ENCODE measurements at regions not wholly inside any gene's neighbourhood (a gene's known extent, or its start where the extent isn't known, plus 50 kb on each side); places are given as distances from the start of the nearest gene placed in this dataset.

DNA sequence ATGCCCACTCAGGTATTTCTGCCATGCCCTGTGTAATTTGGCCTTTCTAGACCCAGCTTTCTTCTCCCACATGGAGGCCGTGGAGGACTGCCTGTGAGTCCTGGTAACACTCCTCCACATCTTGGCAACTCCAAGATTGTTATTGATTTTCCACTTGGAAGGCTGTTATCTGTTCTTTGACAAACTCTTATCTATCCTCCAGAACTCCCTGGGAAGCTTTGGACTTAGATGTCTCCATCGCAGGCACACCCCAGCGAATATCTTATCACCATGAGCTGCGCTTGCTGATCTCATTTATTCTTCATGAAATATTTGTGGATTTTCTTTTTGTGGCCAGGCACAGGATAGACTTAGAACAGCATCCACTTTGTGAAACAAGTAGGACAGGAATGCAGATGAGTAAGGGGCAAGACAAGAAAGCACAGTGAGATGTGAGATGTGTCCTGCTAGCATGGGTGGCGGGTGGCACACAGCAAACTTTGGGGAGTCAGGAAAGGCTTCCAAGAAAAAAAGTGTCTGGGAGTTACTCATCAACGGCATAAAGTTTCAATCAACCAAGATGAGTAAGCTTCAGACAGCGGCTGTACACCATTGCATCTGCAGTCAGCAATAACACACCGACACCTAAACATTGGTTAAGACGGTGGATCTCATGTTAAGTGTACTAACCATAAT, 84.5 kb upstream of the IRS2 start:
- no peaks in the 10 kb centered on the region for H3K9me3 ChIP-seq
- H3K4me3 ChIP-seq: no peak overlapping the region
- H3K4me1 ChIP-seq: no peaks in the 10 kb centered on the region
- no peak for DNase-seq
- H3K27ac ChIP-seq: no peak overlapping the region
- H3K9ac ChIP-seq (ENCODE audit: low read depth in 2 of 2, low read length in 2 of 2): no peak overlapping the region
- H3K27me3 ChIP-seq: no peaks in the 10 kb centered on the region
- intact Hi-C loops (cut with DNase I): no loop called here
- TF ChIP-seq, protein P1, sequence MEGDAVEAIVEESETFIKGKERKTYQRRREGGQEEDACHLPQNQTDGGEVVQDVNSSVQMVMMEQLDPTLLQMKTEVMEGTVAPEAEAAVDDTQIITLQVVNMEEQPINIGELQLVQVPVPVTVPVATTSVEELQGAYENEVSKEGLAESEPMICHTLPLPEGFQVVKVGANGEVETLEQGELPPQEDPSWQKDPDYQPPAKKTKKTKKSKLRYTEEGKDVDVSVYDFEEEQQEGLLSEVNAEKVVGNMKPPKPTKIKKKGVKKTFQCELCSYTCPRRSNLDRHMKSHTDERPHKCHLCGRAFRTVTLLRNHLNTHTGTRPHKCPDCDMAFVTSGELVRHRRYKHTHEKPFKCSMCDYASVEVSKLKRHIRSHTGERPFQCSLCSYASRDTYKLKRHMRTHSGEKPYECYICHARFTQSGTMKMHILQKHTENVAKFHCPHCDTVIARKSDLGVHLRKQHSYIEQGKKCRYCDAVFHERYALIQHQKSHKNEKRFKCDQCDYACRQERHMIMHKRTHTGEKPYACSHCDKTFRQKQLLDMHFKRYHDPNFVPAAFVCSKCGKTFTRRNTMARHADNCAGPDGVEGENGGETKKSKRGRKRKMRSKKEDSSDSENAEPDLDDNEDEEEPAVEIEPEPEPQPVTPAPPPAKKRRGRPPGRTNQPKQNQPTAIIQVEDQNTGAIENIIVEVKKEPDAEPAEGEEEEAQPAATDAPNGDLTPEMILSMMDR (IDR thresholded peaks at IDR 0.05): no peak
- H3K36me3 ChIP-seq: no peaks in the 10 kb centered on the region

DNA sequence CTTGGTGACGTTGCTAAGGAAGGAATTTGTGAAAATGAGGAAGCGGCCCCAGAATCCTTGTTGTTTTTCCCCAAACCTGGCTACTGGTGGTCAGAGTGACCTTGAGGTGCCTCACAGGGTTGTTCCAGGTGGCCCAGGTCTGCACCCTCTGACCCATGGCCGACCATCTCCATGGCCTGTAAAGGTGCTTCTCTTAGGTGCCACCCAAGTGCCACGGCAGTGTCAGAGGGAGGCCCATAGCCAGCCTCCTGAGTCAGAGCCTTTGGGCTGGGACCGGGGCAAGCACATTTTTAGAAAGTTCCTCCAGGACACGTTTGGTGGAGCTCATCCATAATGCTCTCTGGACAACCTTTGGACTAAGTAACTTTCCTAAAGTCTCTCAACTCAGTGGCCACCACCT, 83.9 kb upstream of the IRS2 start:
- Histone ChIP-seq H3K27ac (no peak overlapping the region), H3K4me3 (no peak overlapping the region), H3K9ac (ENCODE audit: low read depth in 2 of 2, low read length in 2 of 2) (no peak overlapping the region), H3K9me3 (no peaks in the 10 kb centered on the region), H3K4me1 (no peaks in the 10 kb centered on the region), H3K36me3 (no peaks in the 10 kb centered on the region), H3K27me3 (no peaks in the 10 kb centered on the region)
- intact Hi-C loops (cut with DNase I): no loop called here
- TF ChIP-seq, protein P1 (IDR thresholded peaks at IDR 0.05): no peak
- no peak for DNase-seq

DNA sequence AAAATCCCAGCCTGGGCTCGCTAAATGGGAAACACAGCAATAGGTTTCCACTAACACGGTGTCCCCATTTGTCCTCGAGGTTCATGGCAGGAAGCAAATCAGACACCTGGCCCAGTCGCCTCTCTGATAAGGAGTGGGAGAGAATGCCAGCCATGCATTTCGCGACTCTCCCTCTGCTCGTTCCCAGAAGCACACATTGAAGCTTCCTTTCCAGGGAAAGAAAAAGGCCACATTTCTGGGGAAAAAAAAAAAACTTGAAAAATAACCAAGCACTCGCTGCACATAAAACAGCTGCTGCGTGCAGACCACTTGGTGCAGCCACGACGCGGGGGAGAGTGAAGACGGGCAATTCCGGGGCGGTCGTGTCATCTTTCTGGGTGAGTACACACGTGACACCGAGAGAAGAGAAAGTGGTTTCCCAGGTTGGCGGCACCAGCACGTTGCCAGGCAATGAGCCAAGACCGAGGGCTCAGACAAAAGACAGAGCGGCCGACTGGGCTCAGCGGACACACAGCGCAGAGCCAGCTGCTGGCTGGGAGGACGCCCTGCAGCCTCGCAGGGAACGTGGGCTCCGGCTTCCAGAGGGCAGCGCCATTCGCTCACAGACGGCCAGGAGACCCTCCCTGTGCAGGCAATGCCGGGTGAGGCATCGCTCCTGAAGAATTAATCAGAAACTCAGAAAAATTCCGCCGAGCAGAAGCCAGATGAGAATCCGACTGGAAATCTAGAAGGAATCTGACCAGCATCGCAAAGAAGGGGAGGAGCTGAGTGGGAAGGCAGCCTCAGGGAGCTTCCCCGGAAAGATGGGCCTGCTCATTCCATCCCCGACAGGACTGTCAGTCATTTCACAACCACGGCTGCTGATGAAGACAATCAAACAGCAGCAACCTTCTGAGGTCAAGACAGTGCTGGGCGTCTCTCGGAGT, 83.2 kb upstream of the IRS2 start:
- DNase-seq: peak; percentile 47
- Histone ChIP-seq H3K4me1 (no peaks in the 10 kb centered on the region), H3K9ac (ENCODE audit: low read depth in 2 of 2, low read length in 2 of 2) (no peak overlapping the region), H3K27me3 (no peaks in the 10 kb centered on the region), H3K4me3 (peak overlapping the region; percentile 7), H3K9me3 (no peaks in the 10 kb centered on the region), H3K36me3 (no peaks in the 10 kb centered on the region), H3K27ac (no peak overlapping the region)
- intact Hi-C loops (cut with DNase I): no loop called here
- TF ChIP-seq, protein P1 (IDR thresholded peaks at IDR 0.05): peak; percentile 11

DNA sequence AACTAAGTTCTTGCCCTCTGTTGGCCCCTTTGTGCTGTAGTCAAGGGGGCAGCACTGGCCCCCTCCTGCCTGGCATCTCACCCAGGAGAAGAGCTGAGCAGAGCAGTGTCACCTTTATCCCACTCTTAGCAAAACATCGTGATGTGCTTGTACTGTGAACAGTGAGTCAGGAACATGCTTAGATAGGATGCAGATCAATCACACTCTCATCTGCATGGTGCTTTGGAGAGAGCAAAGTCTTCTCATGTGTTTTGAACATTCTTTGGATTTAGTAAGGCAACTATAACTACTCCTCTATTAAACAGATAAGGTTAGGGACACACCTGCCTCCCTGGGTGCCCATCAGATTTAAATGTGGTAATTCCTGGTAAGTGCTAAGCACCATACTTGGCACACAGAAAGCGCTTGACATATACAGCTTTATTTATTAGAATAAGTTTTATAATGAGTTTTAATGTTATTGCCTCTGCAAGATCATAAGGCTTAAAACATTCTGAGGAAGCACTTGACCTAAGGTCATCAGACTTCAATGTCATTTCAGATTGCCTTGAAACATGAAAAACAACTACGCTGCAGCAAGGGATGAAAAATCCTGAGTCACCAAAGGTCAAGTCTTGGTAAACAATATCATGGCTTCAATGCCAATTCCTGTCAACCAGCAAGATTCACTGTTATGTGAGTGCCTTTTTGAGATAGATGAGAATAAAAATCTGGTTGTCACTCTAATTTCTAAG, 82.4 kb upstream of the IRS2 start:
- no peaks in the 10 kb centered on the region for H3K36me3 ChIP-seq
- DNase-seq: no peak
- H3K9ac ChIP-seq (ENCODE audit: low read depth in 2 of 2, low read length in 2 of 2): no peak overlapping the region
- no peaks in the 10 kb centered on the region for H3K4me1 ChIP-seq
- H3K4me3 ChIP-seq: peak overlapping the region; percentile 7
- no peaks in the 10 kb centered on the region for H3K9me3 ChIP-seq
- H3K27ac ChIP-seq: no peak overlapping the region
- intact Hi-C loops (cut with DNase I): no loop called here
- H3K27me3 ChIP-seq: no peaks in the 10 kb centered on the region
- TF ChIP-seq, protein P1 (IDR thresholded peaks at IDR 0.05): no peak

DNA sequence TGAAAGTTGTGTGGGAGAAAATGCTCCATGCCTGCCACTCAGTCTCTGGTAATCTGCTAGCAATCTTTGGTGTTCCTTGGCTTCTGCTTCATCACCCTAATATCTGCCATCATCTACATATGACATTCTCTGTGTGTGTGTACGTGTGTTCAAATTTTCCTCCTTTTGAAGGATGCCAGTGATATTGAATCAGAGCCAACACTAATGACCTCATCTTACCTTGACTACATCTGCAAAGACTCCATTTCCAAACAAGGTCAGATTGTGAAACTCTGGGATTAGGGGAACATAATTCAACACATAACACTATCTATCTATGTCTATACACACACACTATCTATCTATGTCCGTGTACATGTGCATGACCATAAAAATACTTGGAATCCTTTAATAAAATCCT, 81.4 kb upstream of the IRS2 start:
- H3K9ac ChIP-seq (ENCODE audit: low read depth in 2 of 2, low read length in 2 of 2): no peak overlapping the region
- TF ChIP-seq, protein P1 (IDR thresholded peaks at IDR 0.05): no peak
- H3K4me1 ChIP-seq: no peaks in the 10 kb centered on the region
- no peak overlapping the region for H3K27ac ChIP-seq
- intact Hi-C loops (cut with DNase I): no loop called here
- no peak overlapping the region for H3K4me3 ChIP-seq
- no peak for DNase-seq
- H3K36me3 ChIP-seq: no peaks in the 10 kb centered on the region
- no peaks in the 10 kb centered on the region for H3K9me3 ChIP-seq
- H3K27me3 ChIP-seq: no peaks in the 10 kb centered on the region
